NCI-H2196 (cell line): ENCODE measurements at regions not wholly inside any gene's neighbourhood (a gene's known extent, or its start where the extent isn't known, plus 50 kb on each side); places are given as distances from the start of the nearest gene placed in this dataset.

Source experiments
- DNase-seq: peaks from one replicate; lab custom pipeline; 2025; ENCODE audit not compliant: unreplicated experiment; lab: John Stamatoyannopoulos, UW

GRCh38 chr6:7468382-7469081, 72.9 kb upstream of the DSP start:
- no peak for DNase-seq

DNA sequence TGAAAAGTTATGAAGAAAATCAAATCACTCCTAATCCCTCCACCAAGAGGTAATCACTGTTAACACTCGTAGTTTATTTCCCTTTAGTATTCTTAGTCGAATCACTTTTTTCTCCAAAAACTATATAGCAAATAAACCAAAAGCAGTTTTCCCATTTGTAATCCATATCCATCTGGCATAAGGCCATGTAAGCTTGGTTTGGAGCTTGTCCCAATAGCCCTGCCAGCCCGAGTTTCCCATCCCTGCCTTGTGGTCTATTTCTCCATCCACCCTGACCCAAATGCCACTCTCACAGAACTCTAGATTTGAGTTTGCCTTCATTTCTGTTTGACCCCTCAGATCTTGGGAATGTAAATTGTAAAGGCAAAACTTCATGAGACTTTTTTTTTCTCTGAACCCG, 71.8 kb upstream of the DSP start:
- no peak for DNase-seq

DNA sequence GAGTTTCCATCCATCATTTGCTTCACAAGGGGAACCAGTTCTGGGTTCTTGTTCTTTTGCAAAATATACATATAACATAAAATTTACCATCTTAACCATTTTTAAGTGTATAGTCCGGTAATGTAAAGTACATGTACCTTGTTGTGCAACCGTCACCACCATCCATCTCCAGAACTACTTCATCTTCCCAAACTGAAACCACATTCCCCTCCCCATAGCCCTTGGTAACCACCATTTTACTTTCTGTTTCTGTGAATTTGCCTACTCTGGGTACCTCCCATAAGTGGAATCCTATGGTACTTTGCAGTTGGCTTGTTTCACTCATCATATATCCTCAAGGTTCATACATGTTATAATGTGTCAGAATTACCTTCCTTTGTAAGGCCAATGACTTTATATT, 70.3 kb upstream of the DSP start:
- DNase-seq = no peak

DNA sequence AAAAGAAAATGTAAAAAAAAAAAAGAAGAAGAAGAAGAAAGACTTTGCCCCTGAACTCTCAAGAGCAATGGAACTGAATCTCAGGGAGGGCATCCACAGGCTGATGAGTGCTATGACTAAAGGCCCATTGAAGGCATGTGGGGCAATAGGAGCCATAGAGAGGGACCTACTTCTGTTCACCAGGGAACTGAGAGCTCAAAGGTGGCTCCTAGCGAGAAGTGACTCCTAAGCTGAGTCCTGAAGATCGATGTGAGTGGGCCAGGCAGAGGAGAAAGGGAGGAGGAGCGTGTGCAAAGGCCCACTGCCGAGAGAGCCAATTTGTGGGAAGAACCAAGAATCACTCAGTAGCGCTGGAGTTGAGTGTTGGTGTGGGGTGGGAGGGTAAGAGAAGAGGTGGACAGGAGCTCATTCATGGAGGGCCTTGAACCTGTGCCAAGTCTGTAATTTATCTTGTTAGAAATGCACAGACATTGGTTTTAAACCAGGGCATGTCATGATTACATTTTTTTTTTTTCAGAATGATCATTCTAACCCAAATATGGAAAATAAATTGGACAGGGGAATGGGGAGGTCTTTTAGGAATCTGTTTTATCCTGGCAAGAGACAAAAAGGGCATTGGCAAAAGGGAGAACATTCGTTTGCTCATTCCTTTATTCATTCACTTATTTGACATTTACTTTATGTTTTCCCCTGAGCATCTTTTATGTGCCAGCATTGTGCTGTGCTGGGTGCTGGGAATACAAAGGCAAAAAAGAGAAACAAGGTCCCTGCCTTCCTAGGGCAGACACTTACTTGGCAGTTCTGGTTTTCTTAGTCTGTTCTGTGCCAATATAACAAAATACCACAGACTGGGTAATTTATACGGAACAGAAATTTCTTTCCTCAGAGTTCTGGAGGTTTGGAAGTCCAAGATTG, 67.4 kb upstream of the DSP start:
- no peak for DNase-seq

DNA sequence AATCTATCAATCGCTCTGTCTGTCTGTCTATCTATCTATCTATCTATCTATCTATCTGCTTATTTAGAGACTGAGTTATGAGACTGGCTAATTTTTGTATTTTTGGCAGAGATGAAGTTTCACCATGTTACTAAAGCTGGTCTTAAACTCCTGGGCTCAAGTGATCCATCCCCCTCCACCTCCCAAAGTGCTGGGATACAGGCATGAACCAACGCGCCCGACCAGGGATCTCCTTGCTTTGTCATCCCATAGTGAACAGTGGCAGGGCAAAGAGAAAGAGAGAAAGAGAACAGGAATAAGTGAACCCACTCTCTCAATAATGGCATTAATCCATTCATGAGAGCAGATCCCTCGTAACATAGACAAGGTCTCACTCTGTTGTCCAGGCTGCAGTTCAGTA, 66.4 kb upstream of the DSP start:
- DNase-seq = no peak

DNA sequence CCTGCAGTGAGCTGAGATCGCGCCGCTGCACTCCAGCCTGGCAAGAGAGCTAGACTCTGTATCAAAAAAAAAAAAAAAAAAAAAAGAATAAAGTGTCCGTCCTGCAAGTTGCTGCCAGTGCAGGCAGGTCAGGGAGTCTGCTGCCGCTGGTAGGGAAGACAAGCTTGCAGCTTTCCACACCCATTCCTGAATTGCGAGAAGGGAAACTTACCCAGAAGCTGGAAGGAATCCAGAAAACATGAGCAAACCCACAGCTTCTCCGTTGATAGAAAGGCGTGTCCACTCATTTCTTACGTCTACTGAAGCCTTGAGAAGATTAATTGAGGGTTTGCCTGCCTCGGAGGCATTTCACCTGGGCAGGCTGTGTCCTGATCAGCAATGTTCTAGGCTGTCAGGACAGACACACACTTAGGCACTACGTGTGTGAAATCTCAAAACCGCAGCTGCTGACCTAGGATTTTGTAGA, 61.6 kb upstream of the DSP start:
- DNase-seq = peak; percentile 17

GRCh38 chr6:7484666-7485065, 56.8 kb upstream of the DSP start:
- DNase-seq = no peak

DNA sequence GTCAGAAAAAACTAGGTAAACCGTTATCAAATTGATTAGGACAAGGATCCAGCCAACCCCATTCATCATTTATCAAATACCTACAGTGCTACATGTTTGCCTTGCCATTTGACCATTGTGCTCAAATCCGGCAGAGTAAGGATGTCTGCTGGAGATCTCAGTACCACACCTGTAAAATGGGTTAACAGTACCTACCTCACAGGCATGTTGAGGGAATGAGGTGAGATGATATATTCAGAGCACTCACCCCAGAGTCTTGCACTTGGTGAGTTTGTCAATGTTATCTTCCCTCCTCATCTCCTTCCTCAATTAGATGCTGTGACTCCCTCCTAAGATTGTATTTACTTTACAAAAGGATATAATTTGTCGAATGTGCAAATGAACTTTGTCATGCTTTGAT, 54.5 kb upstream of the DSP start:
- DNase-seq = no peak

- DNase-seq = no peak
Measured at GRCh38 chr6:7488494-7488893, 53.0 kb upstream of the DSP start.

DNA sequence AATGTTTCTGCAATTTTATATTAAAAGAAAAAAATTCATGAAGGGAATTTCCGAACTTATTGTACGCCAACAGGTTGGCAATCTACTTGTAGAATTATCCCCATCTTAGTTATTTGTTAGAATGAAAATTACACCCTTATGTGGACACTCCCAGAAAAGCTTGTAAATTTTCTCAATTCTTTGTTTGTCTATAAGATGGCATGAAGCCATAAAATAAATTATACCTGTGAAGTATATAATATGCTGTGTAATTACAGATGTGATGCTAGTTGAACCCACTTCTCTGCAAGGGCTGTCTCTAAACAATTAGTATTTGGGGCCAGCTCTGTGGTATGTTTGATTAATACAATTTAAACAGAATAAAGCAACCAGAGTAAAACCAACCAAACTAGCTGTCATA, 52.1 kb upstream of the DSP start:
- DNase-seq = no peak
